ENCODE measurements at regions not wholly inside any gene's neighbourhood (a gene's known extent, or its start where the extent isn't known, plus 50 kb on each side); places are given as distances from the start of the nearest gene placed in this dataset.

- H3K4me1 ChIP-seq = no peaks in the 10 kb centered on the region
- H3K36me3 ChIP-seq (ENCODE audit: insufficient read depth in 1 of 2, low read depth in 1 of 2) = no peaks in the 10 kb centered on the region
- 58 to 67% (median 61%) methylated on average over 1 of the region's 1 CpG for WGBS, 3 donors
- no peak overlapping the region for H3K27ac ChIP-seq
- no peaks in the 10 kb centered on the region for H3K9me3 ChIP-seq
- no peaks in the 10 kb centered on the region for H3K27me3 ChIP-seq (ENCODE audit: insufficient read depth in 3 of 3, low read length in 2 of 3)
- intact Hi-C loops (cut with DNase I) = no loop called here
- DNase-seq = no peak
- ATAC-seq = no peak
- H3K4me3 ChIP-seq = no peak overlapping the region
- TF ChIP-seq CTCF (IDR thresholded peaks at IDR 0.05) = no peak
These were observed 576.9 kb downstream of the ADCYAP1 start for GRCh38 chr18:1481577-1481976.

GRCh38 chr18:1483385-1483784, 578.7 kb downstream of the ADCYAP1 start:
- Histone ChIP-seq H3K36me3 (ENCODE audit: insufficient read depth in 1 of 2, low read depth in 1 of 2) (no peaks in the 10 kb centered on the region), H3K9me3 (no peaks in the 10 kb centered on the region), H3K27ac (no peak overlapping the region), H3K4me3 (no peak overlapping the region), H3K4me1 (no peaks in the 10 kb centered on the region), H3K27me3 (ENCODE audit: insufficient read depth in 3 of 3, low read length in 2 of 3) (no peaks in the 10 kb centered on the region)
- DNase-seq = no peak
- no peak for ATAC-seq
- intact Hi-C loops (cut with DNase I) = no loop called here
- no peak for TF ChIP-seq CTCF (IDR thresholded peaks at IDR 0.05)

GRCh38 chr18:1487457-1487856, 582.8 kb downstream of the ADCYAP1 start:
- 86 to 89% (median 88%) methylated on average over 2 of the region's 2 CpGs for WGBS, 3 donors

GRCh38 chr18:1488394-1488793, 583.7 kb downstream of the ADCYAP1 start:
- no peaks in the 10 kb centered on the region for H3K9me3 ChIP-seq
- no peaks in the 10 kb centered on the region for H3K4me1 ChIP-seq
- intact Hi-C loops (cut with DNase I) = no loop called here
- H3K27ac ChIP-seq = no peak overlapping the region
- H3K36me3 ChIP-seq (ENCODE audit: insufficient read depth in 1 of 2, low read depth in 1 of 2) = no peaks in the 10 kb centered on the region
- no peak overlapping the region for H3K4me3 ChIP-seq
- DNase-seq (no peak), ATAC-seq (no peak)
- 80 to 89% (median 83%) methylated on average over 4 of the region's 4 CpGs for WGBS, 3 donors
- no peak for TF ChIP-seq CTCF (IDR thresholded peaks at IDR 0.05)
- H3K27me3 ChIP-seq (ENCODE audit: insufficient read depth in 3 of 3, low read length in 2 of 3) = no peaks in the 10 kb centered on the region

More at GRCh38 chr18:1487457-1487856, 582.8 kb downstream of the ADCYAP1 start:
- H3K4me1 ChIP-seq = no peaks in the 10 kb centered on the region
- H3K36me3 ChIP-seq (ENCODE audit: insufficient read depth in 1 of 2, low read depth in 1 of 2) = no peaks in the 10 kb centered on the region
- H3K27me3 ChIP-seq (ENCODE audit: insufficient read depth in 3 of 3, low read length in 2 of 3) = no peaks in the 10 kb centered on the region
- no peak overlapping the region for H3K27ac ChIP-seq
- DNase-seq = no peak
- ATAC-seq = no peak
- no peak for TF ChIP-seq CTCF (IDR thresholded peaks at IDR 0.05)
- intact Hi-C loops (cut with DNase I) = no loop called here
- H3K4me3 ChIP-seq = no peak overlapping the region
- H3K9me3 ChIP-seq = no peaks in the 10 kb centered on the region

GRCh38 chr18:1488957-1489356, 584.3 kb downstream of the ADCYAP1 start:
- DNase-seq = no peak
- no peaks in the 10 kb centered on the region for H3K4me1 ChIP-seq
- WGBS, 3 donors = 65 to 72% (median 71%) methylated on average over 1 of the region's 1 CpG
- no peak for TF ChIP-seq CTCF (IDR thresholded peaks at IDR 0.05)
- intact Hi-C loops (cut with DNase I) = no loop called here
- no peaks in the 10 kb centered on the region for H3K36me3 ChIP-seq (ENCODE audit: insufficient read depth in 1 of 2, low read depth in 1 of 2)
- no peak overlapping the region for H3K4me3 ChIP-seq
- H3K9me3 ChIP-seq = no peaks in the 10 kb centered on the region
- no peak overlapping the region for H3K27ac ChIP-seq
- no peaks in the 10 kb centered on the region for H3K27me3 ChIP-seq (ENCODE audit: insufficient read depth in 3 of 3, low read length in 2 of 3)
- ATAC-seq = no peak
